ENCODE measurements at regions not wholly inside any gene's neighbourhood (a gene's known extent, or its start where the extent isn't known, plus 50 kb on each side); places are given as distances from the start of the nearest gene placed in this dataset.

GRCh38 chrX:117765211-117765610, 351.4 kb downstream of the KLHL13 start:
- TF ChIP-seq RAD51 (IDR thresholded peaks at IDR 0.05; ENCODE audit: borderline replicate concordance) (no peak), BRD4 (CRISPR knock-in tag; IDR thresholded peaks at IDR 0.05) (no peak), CTCF (CRISPR knock-in tag; IDR thresholded peaks at IDR 0.05) (no peak), ZMAT3 (CRISPR knock-in tag; conservative IDR thresholded peaks at IDR 0.05) (no peak)

Measured in HepG2 (cell line).